PC-3 (cell line): ENCODE measurements at regions not wholly inside any gene's neighbourhood (a gene's known extent, or its start where the extent isn't known, plus 50 kb on each side); places are given as distances from the start of the nearest gene placed in this dataset.

Experiments
- ATAC-seq: fragments of 200-7000 bp; cut with Tn5 transposase; 2 replicates; pipeline ENCODE4 v1.9.1; 2020; ENCODE audit warnings: mild to moderate bottlenecking, moderate library complexity
- BruUV-seq: library from RNA; stranded (reverse); fragments of 400-500 nt; replicated peaks from 2 replicates; lab custom pipeline; 2021; lab: Mats Ljungman, UMichigan
- CTCF ChIA-PET: fragments of 300-600 bp; sonication (Branson Sonifier 250); formaldehyde crosslinking; loops from one replicate; lab custom pipeline; 2022; ENCODE audit warnings: antibody characterized with exemption; lab: Charles Lee
- POLR2A ChIA-PET: fragments of 300-600 bp; sonication (Branson Sonifier 250); formaldehyde crosslinking; loops from one replicate; lab custom pipeline; 2022; ENCODE audit warnings: antibody characterized with exemption; ENCODE audit not compliant: unreplicated experiment; lab: Charles Lee
- DNase-seq: peaks from one replicate; pipeline ENCODE4 v3.0.0-alpha.2; 2015
- H2AFZ ChIP-seq: fragments of 300-600 bp; sonication (generic); 2 replicates; pipeline ENCODE4 v1.6.0; 2016; ENCODE audit warnings: antibody characterized with exemption, low read length
- H3F3A ChIP-seq: fragments of 300-600 bp; sonication (generic); one replicate; pipeline ENCODE4 v1.6.0; 2017; ENCODE audit warnings: antibody characterized with exemption, low read length, control low read depth, mild to moderate bottlenecking; ENCODE audit not compliant: unreplicated experiment
- H3K27ac ChIP-seq: fragments of 300-600 bp; sonication (generic); 2 replicates; pipeline ENCODE4 v1.5.1; 2016; ENCODE audit warnings: mild to moderate bottlenecking, low read length
- H3K27me3 ChIP-seq: fragments of 300-600 bp; sonication (generic); 2 replicates; pipeline ENCODE4 v1.6.1; 2016; ENCODE audit warnings: low read length, mixed read lengths
- H3K36me3 ChIP-seq: fragments of 300-600 bp; sonication (generic); 2 replicates; pipeline ENCODE4 v1.6.1; 2016; ENCODE audit warnings: low read depth, mixed run types, low read length, mixed read lengths
- H3K4me1 ChIP-seq: fragments of 300-600 bp; sonication (generic); 2 replicates; pipeline ENCODE4 v1.5.1; 2016; ENCODE audit warnings: low read length; ENCODE audit not compliant: insufficient read depth
- H3K4me2 ChIP-seq: fragments of 300-600 bp; sonication (generic); 2 replicates; pipeline ENCODE4 v1.6.0; 2016; ENCODE audit warnings: low read length
- H3K4me3 ChIP-seq: fragments of 300-600 bp; sonication (generic); 2 replicates; pipeline ENCODE4 v1.5.1; 2016; ENCODE audit warnings: mild to moderate bottlenecking, low read length, mixed read lengths
- H3K79me2 ChIP-seq: fragments of 300-600 bp; sonication (generic); 2 replicates; pipeline ENCODE4 v1.6.1; 2017; ENCODE audit warnings: low read length, mixed read lengths
- H3K9ac ChIP-seq: fragments of 300-600 bp; sonication (generic); 2 replicates; pipeline ENCODE4 v1.6.0; 2016; ENCODE audit warnings: mild to moderate bottlenecking, low read length
- H3K9me2 ChIP-seq: fragments of 300-600 bp; sonication (generic); replicated peaks from 2 replicates; pipeline ENCODE4 v1.6.1; 2016; ENCODE audit warnings: mixed run types, low read length, mixed read lengths
- H3K9me3 ChIP-seq: fragments of 300-600 bp; sonication (generic); 2 replicates; pipeline ENCODE4 v1.6.1; 2016; ENCODE audit warnings: low read length, mixed read lengths
- H4K20me1 ChIP-seq: fragments of 300-600 bp; sonication (generic); 2 replicates; pipeline ENCODE4 v1.6.1; 2016; ENCODE audit warnings: low read length, mixed read lengths
- CTCF ChIP-seq: fragments of 300-600 bp; sonication (generic); conservative IDR thresholded peaks from 2 replicates; pipeline ENCODE4 v1.5.1; 2017; ENCODE audit warnings: antibody characterized with exemption, low read depth, mild to moderate bottlenecking, low read length
- EZH2 ChIP-seq: fragments of 300-600 bp; sonication (generic); IDR thresholded peaks from one replicate; pipeline ENCODE4 v1.6.1; 2017; ENCODE audit warnings: antibody characterized with exemption, mild to moderate bottlenecking, low read length; ENCODE audit not compliant: unreplicated experiment
- EZH2phosphoT487 ChIP-seq: fragments of 300-600 bp; sonication (generic); IDR thresholded peaks from 2 replicates; pipeline ENCODE4 v1.6.1; 2018; ENCODE audit warnings: mild to moderate bottlenecking, antibody characterized with exemption, low read length, borderline replicate concordance
- intact Hi-C: fragments of 100-400 bp; cut with micrococcal nuclease; formaldehyde crosslinking; loops from 2 replicates; pipeline ENCODE4 v1.9.0; 2023

- no peak for DNase-seq
- no peaks in the 10 kb centered on the region for H3K9me2 ChIP-seq
- no peak overlapping the region for H3K4me2 ChIP-seq
- no peaks in the 10 kb centered on the region for H3K36me3 ChIP-seq
- intact Hi-C loops: no loop called here
- TF ChIP-seq CTCF (no peak), EZH2phosphoT487 (no peak), EZH2 (no peak)
- H3K27ac ChIP-seq: no peak overlapping the region
- H3K79me2 ChIP-seq: no peaks in the 10 kb centered on the region
- no peaks in the 10 kb centered on the region for H3F3A ChIP-seq
- POLR2A ChIA-PET: no interaction called here
- no TSS peak for BruUV-seq
- no peak overlapping the region for H3K9ac ChIP-seq
- no peak overlapping the region for H2AFZ ChIP-seq
- no peaks in the 10 kb centered on the region for H4K20me1 ChIP-seq
- CTCF ChIA-PET: no interaction called here
- no peaks in the 10 kb centered on the region for H3K9me3 ChIP-seq
- H3K4me1 ChIP-seq: no peaks in the 10 kb centered on the region
- H3K4me3 ChIP-seq: no peak overlapping the region
- no peaks in the 10 kb centered on the region for H3K27me3 ChIP-seq
- ATAC-seq: no peak
Observed at GRCh38 chr19:28363254-28363653, 849.7 kb downstream of the UQCRFS1 start.

- H3F3A ChIP-seq: no peaks in the 10 kb centered on the region
- TF ChIP-seq EZH2phosphoT487: no peak
- TF ChIP-seq CTCF: no peak
- no peaks in the 10 kb centered on the region for H3K9me2 ChIP-seq
- ChIA-PET CTCF (no interaction called here), POLR2A (no interaction called here)
- no peaks in the 10 kb centered on the region for H3K9me3 ChIP-seq
- H3K36me3 ChIP-seq: no peaks in the 10 kb centered on the region
- no peaks in the 10 kb centered on the region for H3K4me1 ChIP-seq
- no peak overlapping the region for H3K27ac ChIP-seq
- H2AFZ ChIP-seq: no peak overlapping the region
- no peaks in the 10 kb centered on the region for H4K20me1 ChIP-seq
- intact Hi-C loops: no loop called here
- DNase-seq (no peak), ATAC-seq (no peak)
- no peaks in the 10 kb centered on the region for H3K79me2 ChIP-seq
- no peak overlapping the region for H3K4me3 ChIP-seq
- BruUV-seq: no TSS peak
- H3K9ac ChIP-seq: no peak overlapping the region
- no peak overlapping the region for H3K4me2 ChIP-seq
- H3K27me3 ChIP-seq: no peaks in the 10 kb centered on the region
Observed at GRCh38 chr19:28359431-28360414, 853.2 kb downstream of the UQCRFS1 start.

- Histone ChIP-seq H2AFZ (no peak overlapping the region), H3K4me2 (no peak overlapping the region), H3K36me3 (no peaks in the 10 kb centered on the region), H3K9ac (no peak overlapping the region), H3K4me1 (no peaks in the 10 kb centered on the region), H3K4me3 (no peak overlapping the region), H3K27ac (no peak overlapping the region), H3K9me3 (no peaks in the 10 kb centered on the region), H3K27me3 (no peaks in the 10 kb centered on the region), H3K9me2 (no peaks in the 10 kb centered on the region), H3K79me2 (no peaks in the 10 kb centered on the region), H4K20me1 (no peaks in the 10 kb centered on the region), H3F3A (no peaks in the 10 kb centered on the region)
- TF ChIP-seq EZH2 (no peak), EZH2phosphoT487 (no peak), CTCF (no peak)
- intact Hi-C loops: no loop called here
- DNase-seq (no peak), ATAC-seq (no peak)
- CTCF ChIA-PET: no interaction called here
- no TSS peak for BruUV-seq
- POLR2A ChIA-PET: no interaction called here
Observed at GRCh38 chr19:28358633-28359032, 854.3 kb downstream of the UQCRFS1 start.
